Stimulated activated CD8-positive, alpha-beta memory T cell treated with anti-CD3 and anti-CD28 coated beads, Interleukin-15, amount 100 ng/mL, for 4 hours (primary cell): ENCODE measurements at regions not wholly inside any gene's neighbourhood (a gene's known extent, or its start where the extent isn't known, plus 50 kb on each side); places are given as distances from the start of the nearest gene placed in this dataset.

Source experiments
- DNase-seq, 2 donors: peaks; one replicate each; pipeline ENCODE4 v3.0.0-alpha.2; 2020; ENCODE audit warnings: low read depth in 2 of 2

- no peak for DNase-seq
These were observed 79.1 kb upstream of the SDK2 start for GRCh38 chr17:73723317-73723716.

- no peak for DNase-seq
These were observed 80.1 kb upstream of the SDK2 start for GRCh38 chr17:73724341-73724740.

GRCh38 chr17:73724990-73725389, 80.7 kb upstream of the SDK2 start:
- DNase-seq = no peak

- no peak for DNase-seq
These were observed 81.7 kb upstream of the SDK2 start for GRCh38 chr17:73725794-73726515.

GRCh38 chr17:73727941-73728340, 83.7 kb upstream of the SDK2 start:
- no peak for DNase-seq

- no peak for DNase-seq
These were observed 84.9 kb upstream of the SDK2 start for GRCh38 chr17:73729101-73729500.

- no peak for DNase-seq
These were observed 87.5 kb upstream of the SDK2 start for GRCh38 chr17:73731733-73732132.

GRCh38 chr17:73733517-73733916, 89.3 kb upstream of the SDK2 start:
- no peak for DNase-seq

GRCh38 chr17:73735245-73735644, 91.0 kb upstream of the SDK2 start:
- no peak for DNase-seq

- DNase-seq = no peak
These were observed 94.7 kb upstream of the SDK2 start for GRCh38 chr17:73738751-73739575.

- DNase-seq = no peak
These were observed 96.1 kb upstream of the SDK2 start for GRCh38 chr17:73740370-73740769.

- DNase-seq = no peak
These were observed 98.7 kb upstream of the SDK2 start for GRCh38 chr17:73742948-73743381.

GRCh38 chr17:73743518-73744201, 99.4 kb upstream of the SDK2 start:
- no peak for DNase-seq

- no peak for DNase-seq
These were observed 100.2 kb upstream of the SDK2 start for GRCh38 chr17:73744411-73744810.

GRCh38 chr17:73746314-73747073, 102.2 kb upstream of the SDK2 start:
- no peak for DNase-seq

- no peak for DNase-seq
These were observed 103.2 kb upstream of the SDK2 start for GRCh38 chr17:73747221-73748002.

- no peak for DNase-seq
These were observed 104.3 kb upstream of the SDK2 start for GRCh38 chr17:73748508-73748907.

- DNase-seq = no peak
These were observed 105.1 kb upstream of the SDK2 start for GRCh38 chr17:73749337-73749823.

GRCh38 chr17:73749928-73750605, 105.8 kb upstream of the SDK2 start:
- no peak for DNase-seq

- no peak for DNase-seq
These were observed 106.7 kb upstream of the SDK2 start for GRCh38 chr17:73750975-73751374.
